ENCODE measurements at regions not wholly inside any gene's neighbourhood (a gene's known extent, or its start where the extent isn't known, plus 50 kb on each side); places are given as distances from the start of the nearest gene placed in this dataset.

GRCh38 chr18:77486985-77487384 is 237.3 kb downstream of the GALR1 start:
- TF ChIP-seq POLR2A (IDR thresholded peaks at IDR 0.05; ENCODE audit: low read depth, low read length) (no peak), POLR2AphosphoS5 (IDR thresholded peaks at IDR 0.05; ENCODE audit: low read depth, low read length) (no peak), TAF1 (IDR thresholded peaks at IDR 0.05; ENCODE audit: borderline replicate concordance, low read depth, low read length) (no peak)

Data from GM12892 (cell line).